ENCODE measurements at regions not wholly inside any gene's neighbourhood (a gene's known extent, or its start where the extent isn't known, plus 50 kb on each side); places are given as distances from the start of the nearest gene placed in this dataset.
"Not testable (repeated sequence)": the region's sequence is repeated elsewhere in the genome, so short reads cannot be mapped to it uniquely, and the experiment has no call there.

GRCh38 chr2:89152501-89152900, 461.0 kb downstream of the RPIA start:
- CTCF ChIA-PET (ENCODE audit: unreplicated experiment); H2AFZ ChIP-seq (ENCODE audit: low read length); BruUV-seq (replicated peaks); H3K9me2 ChIP-seq (ENCODE audit: insufficient read depth, low read length); H3K9me3 ChIP-seq (ENCODE audit: low read length); H3K36me3 ChIP-seq (ENCODE audit: insufficient read depth, low read length); H4K20me1 ChIP-seq (ENCODE audit: insufficient read depth, low read length); H3K79me2 ChIP-seq (ENCODE audit: insufficient read depth, low read depth, low read length): not testable (repeated sequence)
- intact Hi-C loops (cut with micrococcal nuclease; ENCODE audit: unreplicated experiment), result loop anchor here (2.0 to 5.0 kb wide), 2 partner anchors 322 to 400 kb away; no protein-coding TSS in a partner anchor
- DNase-seq (ENCODE audit: low spot score), result peak; percentile 84
- Histone ChIP-seq H3K4me3 (ENCODE audit: low read depth, low read length, poor library complexity, severe bottlenecking) (peak overlapping the region; percentile 51), H3K4me1 (ENCODE audit: insufficient read depth, low read length, poor library complexity, severe bottlenecking) (peaks cover 56% of the 10 kb centered on the region), H3K27ac (ENCODE audit: low read depth, low read length, poor library complexity, severe bottlenecking) (peak overlapping the region; percentile 100), H3K4me2 (ENCODE audit: low read length) (peak overlapping the region; percentile 76)
- POLR2A ChIA-PET, result interaction anchor here (0.9 to 1.6 kb wide), 9 partner anchors 9 to 401 kb away, joined by 3 to 34 read pairs (median 8); no protein-coding TSS in a partner anchor

GRCh38 chr2:89153210-89153609, 461.7 kb downstream of the RPIA start:
- Histone ChIP-seq H3K4me3 (ENCODE audit: low read depth, low read length, poor library complexity, severe bottlenecking) (peak overlapping the region; percentile 51), H3K27ac (ENCODE audit: low read depth, low read length, poor library complexity, severe bottlenecking) (peak overlapping the region; percentile 100), H3K4me2 (ENCODE audit: low read length) (peak overlapping the region; percentile 76), H3K4me1 (ENCODE audit: insufficient read depth, low read length, poor library complexity, severe bottlenecking) (peaks cover 50% of the 10 kb centered on the region)
- H3K79me2 ChIP-seq (ENCODE audit: insufficient read depth, low read depth, low read length); H2AFZ ChIP-seq (ENCODE audit: low read length); H4K20me1 ChIP-seq (ENCODE audit: insufficient read depth, low read length); CTCF ChIA-PET (ENCODE audit: unreplicated experiment); H3K36me3 ChIP-seq (ENCODE audit: insufficient read depth, low read length); H3K9me2 ChIP-seq (ENCODE audit: insufficient read depth, low read length); H3K9me3 ChIP-seq (ENCODE audit: low read length); BruUV-seq (replicated peaks): not testable (repeated sequence)
- DNase-seq (ENCODE audit: low spot score), result peak; percentile 41
- POLR2A ChIA-PET, result interaction anchor here (0.8 to 1.6 kb wide), 10 partner anchors 10 to 402 kb away, joined by 3 to 34 read pairs (median 8); no protein-coding TSS in a partner anchor
- intact Hi-C loops (cut with micrococcal nuclease; ENCODE audit: unreplicated experiment), result loop anchor here (2.0 to 5.0 kb wide), 2 partner anchors 322 to 401 kb away; no protein-coding TSS in a partner anchor

GRCh38 chr2:89154247-89154682, 462.8 kb downstream of the RPIA start:
- POLR2A ChIA-PET; H4K20me1 ChIP-seq (ENCODE audit: insufficient read depth, low read length); BruUV-seq (replicated peaks); H3K9me2 ChIP-seq (ENCODE audit: insufficient read depth, low read length); H3K79me2 ChIP-seq (ENCODE audit: insufficient read depth, low read depth, low read length); H3K36me3 ChIP-seq (ENCODE audit: insufficient read depth, low read length); H3K4me3 ChIP-seq (ENCODE audit: low read depth, low read length, poor library complexity, severe bottlenecking); H3K9me3 ChIP-seq (ENCODE audit: low read length); H2AFZ ChIP-seq (ENCODE audit: low read length); CTCF ChIA-PET (ENCODE audit: unreplicated experiment): not testable (repeated sequence)
- peak overlapping the region; percentile 58 for H3K27ac ChIP-seq (ENCODE audit: low read depth, low read length, poor library complexity, severe bottlenecking)
- peaks cover 42% of the 10 kb centered on the region for H3K4me1 ChIP-seq (ENCODE audit: insufficient read depth, low read length, poor library complexity, severe bottlenecking)
- peak; percentile 46 for TF ChIP-seq CTCF (conservative IDR thresholded peaks at IDR 0.05; ENCODE audit: low read length)
- intact Hi-C loops (cut with micrococcal nuclease; ENCODE audit: unreplicated experiment), result loop anchor here (5.0 kb wide), 1 partner anchor 402 kb away; no protein-coding TSS in a partner anchor
- 0 out of 2 replicates have a peak overlapping the region, but pooled peaks have one; percentile 26 for H3K4me2 ChIP-seq (ENCODE audit: low read length)
- peak; percentile 26 for DNase-seq (ENCODE audit: low spot score)

- CTCF ChIA-PET (ENCODE audit: unreplicated experiment); H2AFZ ChIP-seq (ENCODE audit: low read length); H3K36me3 ChIP-seq (ENCODE audit: insufficient read depth, low read length); H3K27ac ChIP-seq (ENCODE audit: low read depth, low read length, poor library complexity, severe bottlenecking); H3K4me1 ChIP-seq (ENCODE audit: insufficient read depth, low read length, poor library complexity, severe bottlenecking); intact Hi-C loops (cut with micrococcal nuclease; ENCODE audit: unreplicated experiment); H3K9me2 ChIP-seq (ENCODE audit: insufficient read depth, low read length); H4K20me1 ChIP-seq (ENCODE audit: insufficient read depth, low read length); H3K4me2 ChIP-seq (ENCODE audit: low read length); H3K9me3 ChIP-seq (ENCODE audit: low read length); DNase-seq (ENCODE audit: low spot score); BruUV-seq (replicated peaks); H3K79me2 ChIP-seq (ENCODE audit: insufficient read depth, low read depth, low read length); POLR2A ChIA-PET; H3K4me3 ChIP-seq (ENCODE audit: low read depth, low read length, poor library complexity, severe bottlenecking): not testable (repeated sequence)
- peak; percentile 32; the same call in 1 of the 2 replicates for TF ChIP-seq CTCF (conservative IDR thresholded peaks at IDR 0.05; ENCODE audit: low read length)
Measured at GRCh38 chr2:89160306-89160705, 468.8 kb downstream of the RPIA start.

- DNase-seq (ENCODE audit: low spot score); H3K4me2 ChIP-seq (ENCODE audit: low read length); H3K79me2 ChIP-seq (ENCODE audit: insufficient read depth, low read depth, low read length); BruUV-seq (replicated peaks); H3K4me1 ChIP-seq (ENCODE audit: insufficient read depth, low read length, poor library complexity, severe bottlenecking); H3K9me2 ChIP-seq (ENCODE audit: insufficient read depth, low read length); H3K4me3 ChIP-seq (ENCODE audit: low read depth, low read length, poor library complexity, severe bottlenecking); H4K20me1 ChIP-seq (ENCODE audit: insufficient read depth, low read length); H3K27ac ChIP-seq (ENCODE audit: low read depth, low read length, poor library complexity, severe bottlenecking); H3K9me3 ChIP-seq (ENCODE audit: low read length); POLR2A ChIA-PET; H3K36me3 ChIP-seq (ENCODE audit: insufficient read depth, low read length); intact Hi-C loops (cut with micrococcal nuclease; ENCODE audit: unreplicated experiment); H2AFZ ChIP-seq (ENCODE audit: low read length); CTCF ChIA-PET (ENCODE audit: unreplicated experiment): not testable (repeated sequence)
Measured at GRCh38 chr2:89161626-89162025, 470.2 kb downstream of the RPIA start.

All from OCI-LY7 (cell line).